ENCODE measurements at regions not wholly inside any gene's neighbourhood (a gene's known extent, or its start where the extent isn't known, plus 50 kb on each side); places are given as distances from the start of the nearest gene placed in this dataset.
"Not testable (repeated sequence)": the region's sequence is repeated elsewhere in the genome, so short reads cannot be mapped to it uniquely, and the experiment has no call there.

DNA sequence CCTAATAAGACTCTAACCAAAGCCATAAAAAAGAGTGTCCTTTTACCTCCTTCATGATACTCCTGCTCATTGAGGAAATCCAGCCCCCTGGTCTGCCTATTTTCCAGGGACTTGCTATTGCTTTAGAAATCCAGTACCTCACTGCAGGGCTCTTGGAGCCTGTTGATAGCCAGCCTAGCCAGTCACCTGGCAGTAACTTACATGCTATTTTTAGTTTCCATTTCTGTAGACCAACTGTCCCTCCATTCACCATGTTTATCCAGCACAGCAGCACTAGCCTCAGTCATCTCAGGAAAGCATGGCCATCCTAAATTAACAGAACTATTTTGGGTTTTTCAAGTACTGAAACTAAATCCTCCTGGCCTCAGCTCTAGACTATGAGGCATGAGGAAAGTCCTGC, 91.5 kb upstream of the PHF24 start:
- intact Hi-C loops (cut with DNase I; ENCODE audit: low total_unique reads): no loop called here
- in situ Hi-C loops (cut with MboI; ENCODE audit: low sequenced_read_pairs in 4 of 4): no loop called here
- H3K27me3 ChIP-seq: no peaks in the 10 kb centered on the region
- no peaks in the 10 kb centered on the region for H3K9me3 ChIP-seq
- ATAC-seq: peak; percentile 62 to 79
- H3K36me3 ChIP-seq: no peaks in the 10 kb centered on the region
- DNase-seq: no peak
- no peak overlapping the region for H3K4me3 ChIP-seq
- H3K27ac ChIP-seq: no peak overlapping the region
- TF ChIP-seq POLR2A (IDR thresholded peaks at IDR 0.05): no peak
- no peak for TF ChIP-seq CTCF (IDR thresholded peaks at IDR 0.05 in 4 of 5, conservative IDR thresholded peaks at IDR 0.05 in 1 of 5)
- H3K4me1 ChIP-seq: no peaks in the 10 kb centered on the region

- no peak for TF ChIP-seq CTCF (IDR thresholded peaks at IDR 0.05 in 4 of 5, conservative IDR thresholded peaks at IDR 0.05 in 1 of 5)
- TF ChIP-seq POLR2A (IDR thresholded peaks at IDR 0.05): no peak
Measured at GRCh38 chr9:34863426-34863825, 94.7 kb upstream of the PHF24 start.

DNA sequence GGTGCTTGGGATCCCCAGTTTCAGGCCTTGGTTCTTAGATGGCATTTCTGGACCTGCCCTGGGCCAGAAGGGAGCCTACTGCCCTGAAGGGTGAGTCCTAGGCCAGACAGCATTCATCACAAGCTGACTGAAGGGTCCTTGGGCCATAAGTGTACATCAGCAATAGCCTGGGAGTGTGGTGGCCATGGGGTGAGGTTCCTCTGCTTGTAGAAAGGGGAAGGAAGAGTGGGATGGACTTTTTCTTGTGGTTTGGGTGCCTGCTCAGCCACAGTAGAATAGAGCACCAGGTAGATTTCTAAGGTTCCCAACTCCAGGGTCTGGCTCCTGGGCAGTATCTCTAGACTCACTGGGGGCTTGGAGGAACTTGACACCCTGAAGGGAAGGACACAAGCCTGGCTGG, 95.2 kb upstream of the PHF24 start:
- intact Hi-C loops (cut with DNase I; ENCODE audit: low total_unique reads): no loop called here
- no peaks in the 10 kb centered on the region for H3K9me3 ChIP-seq
- no peak overlapping the region for H3K27ac ChIP-seq
- H3K4me3 ChIP-seq: no peak overlapping the region
- no peak for ATAC-seq
- H3K27me3 ChIP-seq: no peaks in the 10 kb centered on the region
- H3K36me3 ChIP-seq: no peaks in the 10 kb centered on the region
- TF ChIP-seq CTCF (IDR thresholded peaks at IDR 0.05 in 4 of 5, conservative IDR thresholded peaks at IDR 0.05 in 1 of 5) (no peak), POLR2A (IDR thresholded peaks at IDR 0.05) (no peak)
- H3K4me1 ChIP-seq: no peaks in the 10 kb centered on the region
- no peak for DNase-seq
- in situ Hi-C loops (cut with MboI; ENCODE audit: low sequenced_read_pairs in 4 of 4): no loop called here

More at GRCh38 chr9:34863426-34863825, 94.7 kb upstream of the PHF24 start:
- H3K27me3 ChIP-seq: no peaks in the 10 kb centered on the region
- H3K27ac ChIP-seq: no peak overlapping the region
- H3K36me3 ChIP-seq: no peaks in the 10 kb centered on the region
- ATAC-seq (no peak), DNase-seq (no peak)
- no peak overlapping the region for H3K4me3 ChIP-seq
- no peaks in the 10 kb centered on the region for H3K9me3 ChIP-seq
- intact Hi-C loops (cut with DNase I; ENCODE audit: low total_unique reads) (no loop called here), in situ Hi-C loops (cut with MboI; ENCODE audit: low sequenced_read_pairs in 4 of 4) (no loop called here)
- no peaks in the 10 kb centered on the region for H3K4me1 ChIP-seq

- Histone ChIP-seq H3K4me1 (no peaks in the 10 kb centered on the region), H3K4me3 (no peak overlapping the region), H3K36me3 (no peaks in the 10 kb centered on the region), H3K27me3 (no peaks in the 10 kb centered on the region), H3K27ac (no peak overlapping the region), H3K9me3 (no peaks in the 10 kb centered on the region)
- intact Hi-C loops (cut with DNase I; ENCODE audit: low total_unique reads) (no loop called here), in situ Hi-C loops (cut with MboI; ENCODE audit: low sequenced_read_pairs in 4 of 4) (no loop called here)
- DNase-seq (no peak), ATAC-seq (no peak)
- TF ChIP-seq CTCF (IDR thresholded peaks at IDR 0.05 in 4 of 5, conservative IDR thresholded peaks at IDR 0.05 in 1 of 5) (no peak), POLR2A (IDR thresholded peaks at IDR 0.05) (no peak)
Measured at GRCh38 chr9:34862043-34862442, 96.0 kb upstream of the PHF24 start.

GRCh38 chr9:34855016-34855415, 103.1 kb upstream of the PHF24 start:
- H3K9me3 ChIP-seq; H3K27ac ChIP-seq; intact Hi-C loops (cut with DNase I; ENCODE audit: low total_unique reads); DNase-seq; ATAC-seq; H3K4me3 ChIP-seq; in situ Hi-C loops (cut with MboI; ENCODE audit: low sequenced_read_pairs in 4 of 4); H3K4me1 ChIP-seq; H3K27me3 ChIP-seq; H3K36me3 ChIP-seq: not testable (repeated sequence)

All from gastrocnemius medialis (tissue), 4 donors.